Ecto neural progenitor cell (in vitro differentiated cells): ENCODE measurements at regions not wholly inside any gene's neighbourhood (a gene's known extent, or its start where the extent isn't known, plus 50 kb on each side); places are given as distances from the start of the nearest gene placed in this dataset.

Experiments used
- DNase-seq: peaks from one replicate; pipeline ENCODE4 v3.0.0-alpha.2; 2018; ENCODE audit warnings: low spot score

- DNase-seq, result no peak
These were observed 60.5 kb downstream of the NR2F2 start for GRCh38 chr15:96390986-96391385.

- DNase-seq, result peak; percentile 61
These were observed 62.1 kb downstream of the NR2F2 start for GRCh38 chr15:96392380-96393208.

GRCh38 chr15:96393209-96393513, 62.7 kb downstream of the NR2F2 start:
- DNase-seq, result no peak

GRCh38 chr15:96395687-96396086, 65.2 kb downstream of the NR2F2 start:
- DNase-seq, result no peak

- no peak for DNase-seq
These were observed 68.3 kb downstream of the NR2F2 start for GRCh38 chr15:96398776-96399175.

- DNase-seq, result no peak
These were observed 71.9 kb downstream of the NR2F2 start for GRCh38 chr15:96402403-96402802.

GRCh38 chr15:96403071-96403470, 72.6 kb downstream of the NR2F2 start:
- no peak for DNase-seq

GRCh38 chr15:96403932-96404331, 73.4 kb downstream of the NR2F2 start:
- no peak for DNase-seq

- DNase-seq, result no peak
These were observed 74.1 kb downstream of the NR2F2 start for GRCh38 chr15:96404560-96404959.

GRCh38 chr15:96406291-96406690, 75.8 kb downstream of the NR2F2 start:
- DNase-seq, result no peak

- no peak for DNase-seq
These were observed 76.2 kb downstream of the NR2F2 start for GRCh38 chr15:96406701-96407100.

GRCh38 chr15:96407482-96407881, 77.0 kb downstream of the NR2F2 start:
- no peak for DNase-seq

- DNase-seq, result no peak
These were observed 78.2 kb downstream of the NR2F2 start for GRCh38 chr15:96408591-96409183.

- DNase-seq, result peak; percentile 73
These were observed 79.0 kb downstream of the NR2F2 start for GRCh38 chr15:96409215-96410138.

- peak; percentile 56 for DNase-seq
These were observed 79.9 kb downstream of the NR2F2 start for GRCh38 chr15:96410175-96411055.

- DNase-seq, result no peak
These were observed 80.8 kb downstream of the NR2F2 start for GRCh38 chr15:96411056-96412031.

- no peak for DNase-seq
These were observed 81.8 kb downstream of the NR2F2 start for GRCh38 chr15:96412045-96412905.

- DNase-seq, result no peak
These were observed 82.4 kb downstream of the NR2F2 start for GRCh38 chr15:96412906-96413231.

GRCh38 chr15:96413657-96414056, 83.2 kb downstream of the NR2F2 start:
- DNase-seq, result no peak

GRCh38 chr15:96414875-96415274, 84.4 kb downstream of the NR2F2 start:
- DNase-seq, result no peak
